A549 (cell line): ENCODE measurements at regions not wholly inside any gene's neighbourhood (a gene's known extent, or its start where the extent isn't known, plus 50 kb on each side); places are given as distances from the start of the nearest gene placed in this dataset.

Experiments used
- BHLHE40 ChIP-seq: IDR thresholded peaks from 2 replicates; pipeline ENCODE4 v1.6.1; 2012; ENCODE audit warnings: low read depth, low read length, inconsistent platforms
- CBX2 ChIP-seq: fragments of 200-600 bp; sonication (generic); IDR thresholded peaks from 2 replicates; pipeline ENCODE4 v1.6.1; 2016; ENCODE audit warnings: low read depth, mild to moderate bottlenecking, borderline replicate concordance
- CHD2 ChIP-seq: fragments of 150-350 bp; IDR thresholded peaks from 2 replicates; pipeline ENCODE4 v1.6.1; 2014; ENCODE audit warnings: low read length; ENCODE audit not compliant: partially characterized antibody
- EP300 ChIP-seq, 2 experiments: fragments of >200 bp; sonication (Bioruptor Twin); formaldehyde crosslinking; IDR thresholded peaks; 2 replicates in 1 of 2; 3 replicates in 1 of 2; pipeline ENCODE4 v1.6.1; 2016 to 2017
- JUN ChIP-seq, 2 experiments: fragments of >200 bp; sonication (Bioruptor Twin); formaldehyde crosslinking; IDR thresholded peaks; 2 replicates in 1 of 2; 3 replicates in 1 of 2; pipeline ENCODE4 v1.6.1; 2016 to 2017
- KDM1A ChIP-seq: fragments of 200-600 bp; sonication (generic); IDR thresholded peaks from 2 replicates; pipeline ENCODE4 v1.6.1; 2016; ENCODE audit warnings: low read depth, mild to moderate bottlenecking
- KDM5A ChIP-seq: fragments of 200-600 bp; sonication (generic); IDR thresholded peaks from 2 replicates; pipeline ENCODE4 v1.6.1; 2016; ENCODE audit warnings: antibody characterized with exemption, mild to moderate bottlenecking
- RCOR1 ChIP-seq: fragments of 150-350 bp; IDR thresholded peaks from 2 replicates; pipeline ENCODE4 v1.6.1; 2014; ENCODE audit warnings: antibody characterized with exemption, low read length, low read depth
- SMC3 ChIP-seq: fragments of >200 bp; sonication (Bioruptor Twin); formaldehyde crosslinking; IDR thresholded peaks from 3 replicates; pipeline ENCODE4 v1.6.1; 2018; ENCODE audit warnings: inconsistent platforms
- ZSCAN20 ChIP-seq: fragments of 250-450 bp; sonication (Bioruptor Pico); IDR thresholded peaks from 2 replicates; pipeline ENCODE4 v1.8.0; 2022; ENCODE audit warnings: mild to moderate bottlenecking, moderate library complexity
- TF ChIP-seq, protein P1 (sequence below): fragments of >200 bp; sonication (Bioruptor Twin); formaldehyde crosslinking; IDR thresholded peaks from 3 replicates; pipeline ENCODE4 v1.5.1; 2016
- TF ChIP-seq, protein P2 (sequence below): IDR thresholded peaks from 2 replicates; pipeline ENCODE4 v1.6.1; 2012; ENCODE audit warnings: low read depth, borderline replicate concordance
- TF ChIP-seq, protein P3 (sequence below): fragments of 450-650 bp; IDR thresholded peaks from 2 replicates; pipeline ENCODE4 v1.6.1; 2014; ENCODE audit warnings: antibody characterized with exemption

- no peak for TF ChIP-seq BHLHE40
- TF ChIP-seq CBX2: no peak
- TF ChIP-seq, protein P1, sequence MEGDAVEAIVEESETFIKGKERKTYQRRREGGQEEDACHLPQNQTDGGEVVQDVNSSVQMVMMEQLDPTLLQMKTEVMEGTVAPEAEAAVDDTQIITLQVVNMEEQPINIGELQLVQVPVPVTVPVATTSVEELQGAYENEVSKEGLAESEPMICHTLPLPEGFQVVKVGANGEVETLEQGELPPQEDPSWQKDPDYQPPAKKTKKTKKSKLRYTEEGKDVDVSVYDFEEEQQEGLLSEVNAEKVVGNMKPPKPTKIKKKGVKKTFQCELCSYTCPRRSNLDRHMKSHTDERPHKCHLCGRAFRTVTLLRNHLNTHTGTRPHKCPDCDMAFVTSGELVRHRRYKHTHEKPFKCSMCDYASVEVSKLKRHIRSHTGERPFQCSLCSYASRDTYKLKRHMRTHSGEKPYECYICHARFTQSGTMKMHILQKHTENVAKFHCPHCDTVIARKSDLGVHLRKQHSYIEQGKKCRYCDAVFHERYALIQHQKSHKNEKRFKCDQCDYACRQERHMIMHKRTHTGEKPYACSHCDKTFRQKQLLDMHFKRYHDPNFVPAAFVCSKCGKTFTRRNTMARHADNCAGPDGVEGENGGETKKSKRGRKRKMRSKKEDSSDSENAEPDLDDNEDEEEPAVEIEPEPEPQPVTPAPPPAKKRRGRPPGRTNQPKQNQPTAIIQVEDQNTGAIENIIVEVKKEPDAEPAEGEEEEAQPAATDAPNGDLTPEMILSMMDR: no peak
- TF ChIP-seq KDM1A: no peak
- no peak for TF ChIP-seq JUN (IDR thresholded peaks at IDR 0.05)
- TF ChIP-seq SMC3: no peak
- TF ChIP-seq EP300 (IDR thresholded peaks at IDR 0.05): no peak
- no peak for TF ChIP-seq KDM5A
- TF ChIP-seq, protein P2, sequence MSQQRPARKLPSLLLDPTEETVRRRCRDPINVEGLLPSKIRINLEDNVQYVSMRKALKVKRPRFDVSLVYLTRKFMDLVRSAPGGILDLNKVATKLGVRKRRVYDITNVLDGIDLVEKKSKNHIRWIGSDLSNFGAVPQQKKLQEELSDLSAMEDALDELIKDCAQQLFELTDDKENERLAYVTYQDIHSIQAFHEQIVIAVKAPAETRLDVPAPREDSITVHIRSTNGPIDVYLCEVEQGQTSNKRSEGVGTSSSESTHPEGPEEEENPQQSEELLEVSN: no peak
- TF ChIP-seq CHD2: no peak
- no peak for TF ChIP-seq ZSCAN20 (CRISPR knock-in tag)
- TF ChIP-seq RCOR1: no peak
- TF ChIP-seq, protein P3, sequence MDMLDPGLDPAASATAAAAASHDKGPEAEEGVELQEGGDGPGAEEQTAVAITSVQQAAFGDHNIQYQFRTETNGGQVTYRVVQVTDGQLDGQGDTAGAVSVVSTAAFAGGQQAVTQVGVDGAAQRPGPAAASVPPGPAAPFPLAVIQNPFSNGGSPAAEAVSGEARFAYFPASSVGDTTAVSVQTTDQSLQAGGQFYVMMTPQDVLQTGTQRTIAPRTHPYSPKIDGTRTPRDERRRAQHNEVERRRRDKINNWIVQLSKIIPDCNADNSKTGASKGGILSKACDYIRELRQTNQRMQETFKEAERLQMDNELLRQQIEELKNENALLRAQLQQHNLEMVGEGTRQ: no peak
Observed at GRCh38 chr12:124461851-124462623, 105.4 kb downstream of the NCOR2 start.
